H9 (cell line): ENCODE measurements at regions not wholly inside any gene's neighbourhood (a gene's known extent, or its start where the extent isn't known, plus 50 kb on each side); places are given as distances from the start of the nearest gene placed in this dataset.

Experiments
- DNase-seq: peaks from one replicate; pipeline ENCODE4 v3.0.0-alpha.2; 2017
- H2AFZ ChIP-seq: one replicate; pipeline ENCODE4 v1.6.1; 2013; ENCODE audit warnings: mild to moderate bottlenecking, low read length, control low read depth, moderate library complexity
- H2AK5ac ChIP-seq: 2 replicates; pipeline ENCODE4 v1.6.1; 2013; ENCODE audit warnings: low read length, control low read depth, mixed read lengths; ENCODE audit not compliant: insufficient read length
- H2BK120ac ChIP-seq: one replicate; pipeline ENCODE4 v1.6.1; 2013; ENCODE audit warnings: low read depth, mild to moderate bottlenecking, low read length, control low read depth, inconsistent platforms; ENCODE audit not compliant: poor library complexity, severe bottlenecking
- H2BK12ac ChIP-seq: 2 replicates; pipeline ENCODE4 v1.6.1; 2013; ENCODE audit warnings: low read length, control low read depth, mixed read lengths, low read depth; ENCODE audit not compliant: insufficient read length
- H2BK15ac ChIP-seq: 2 replicates; pipeline ENCODE4 v1.6.1; 2013; ENCODE audit warnings: low read depth, low read length, control low read depth
- H2BK20ac ChIP-seq: one replicate; pipeline ENCODE4 v1.6.1; 2013; ENCODE audit warnings: low read depth, mild to moderate bottlenecking, low read length, control low read depth, inconsistent platforms; ENCODE audit not compliant: poor library complexity, severe bottlenecking
- H2BK5ac ChIP-seq: 2 replicates; pipeline ENCODE4 v1.6.1; 2013; ENCODE audit warnings: low read length, control low read depth, mixed read lengths; ENCODE audit not compliant: insufficient read length
- H3K14ac ChIP-seq: 2 replicates; pipeline ENCODE4 v1.6.1; 2013; ENCODE audit warnings: low read length, control low read depth; ENCODE audit not compliant: insufficient read depth
- H3K18ac ChIP-seq: 2 replicates; pipeline ENCODE4 v1.6.1; 2013; ENCODE audit warnings: low read depth, mild to moderate bottlenecking, mixed read lengths, low read length, control low read depth; ENCODE audit not compliant: insufficient read length
- H3K23ac ChIP-seq: 2 replicates; pipeline ENCODE4 v1.6.1; 2013; ENCODE audit warnings: low read length, control low read depth, mixed read lengths, low read depth; ENCODE audit not compliant: insufficient read length
- H3K23me2 ChIP-seq: 2 replicates; pipeline ENCODE4 v1.6.1; 2013; ENCODE audit warnings: low read depth, mild to moderate bottlenecking, mixed read lengths, low read length, control low read depth; ENCODE audit not compliant: insufficient read length, poor library complexity, severe bottlenecking
- H3K27ac ChIP-seq: 2 replicates; pipeline ENCODE4 v1.5.1; 2013; ENCODE audit warnings: low read length, control low read depth, mixed read lengths, low read depth; ENCODE audit not compliant: insufficient read length
- H3K27me3 ChIP-seq: 2 replicates; pipeline ENCODE4 v1.6.1; 2013; ENCODE audit warnings: low read length, control low read depth, inconsistent platforms; ENCODE audit not compliant: insufficient read depth
- H3K4ac ChIP-seq: 2 replicates; pipeline ENCODE4 v1.6.1; 2013; ENCODE audit warnings: low read depth, mild to moderate bottlenecking, control low read depth, inconsistent platforms, low read length, moderate library complexity
- H3K4me1 ChIP-seq: 2 replicates; pipeline ENCODE4 v1.6.1; 2013; ENCODE audit warnings: low read length, control low read depth, inconsistent platforms; ENCODE audit not compliant: insufficient read depth
- H3K4me2 ChIP-seq: 2 replicates; pipeline ENCODE4 v1.6.1; 2013; ENCODE audit warnings: low read length, control low read depth, mixed read lengths; ENCODE audit not compliant: insufficient read length, insufficient read depth
- H3K56ac ChIP-seq: 2 replicates; pipeline ENCODE4 v1.6.1; 2013; ENCODE audit warnings: low read depth, mild to moderate bottlenecking, mixed read lengths, low read length, control low read depth; ENCODE audit not compliant: insufficient read length
- H3K79me1 ChIP-seq: 2 replicates; pipeline ENCODE4 v1.6.1; 2013; ENCODE audit warnings: low read depth, mild to moderate bottlenecking, moderate library complexity, low read length, control low read depth, inconsistent platforms; ENCODE audit not compliant: insufficient read depth, poor library complexity, severe bottlenecking
- H3K79me2 ChIP-seq: 2 replicates; pipeline ENCODE4 v1.6.1; 2013; ENCODE audit warnings: low read length, control low read depth, inconsistent platforms; ENCODE audit not compliant: insufficient read depth
- H3K9ac ChIP-seq: 2 replicates; pipeline ENCODE4 v1.6.1; 2013; ENCODE audit warnings: low read length, control low read depth, mixed read lengths; ENCODE audit not compliant: insufficient read length; ENCODE audit errors: extremely low read depth
- H3K9me3 ChIP-seq: one replicate; pipeline ENCODE4 v1.6.1; 2013; ENCODE audit warnings: low read depth, low read length, inconsistent platforms; ENCODE audit not compliant: control insufficient read depth
- H3T11ph ChIP-seq: one replicate; pipeline ENCODE4 v1.6.1; 2013; ENCODE audit warnings: mild to moderate bottlenecking, low read length, control low read depth, inconsistent platforms
- H4K20me1 ChIP-seq: one replicate; pipeline ENCODE4 v1.6.1; 2013; ENCODE audit not compliant: control insufficient read depth, insufficient read length, insufficient read depth
- H4K5ac ChIP-seq: 2 replicates; pipeline ENCODE4 v1.6.1; 2013; ENCODE audit warnings: low read depth, mild to moderate bottlenecking, mixed read lengths, low read length, control low read depth; ENCODE audit not compliant: insufficient read length
- H4K8ac ChIP-seq: replicated peaks from 2 replicates; pipeline ENCODE4 v1.6.1; 2013; ENCODE audit warnings: low read length, control low read depth, mixed read lengths, low read depth; ENCODE audit not compliant: insufficient read length
- H4K91ac ChIP-seq: 2 replicates; pipeline ENCODE4 v1.6.1; 2013; ENCODE audit warnings: low read depth, mild to moderate bottlenecking, moderate library complexity, mixed read lengths, low read length, control low read depth; ENCODE audit not compliant: insufficient read length
- H3K27ac Mint-ChIP-seq, 3 experiments: 2 replicates in 2 of 3; 3 replicates in 1 of 3; pipeline ENCODE4 v1.8.0; 2020 to 2021; ENCODE audit warnings: mixed read lengths in 3 of 3, mild to moderate bottlenecking in 1 of 3, moderate library complexity in 1 of 3
- H3K27me3 Mint-ChIP-seq: 2 replicates; pipeline ENCODE4 v1.8.0; 2021; ENCODE audit warnings: low read depth, mild to moderate bottlenecking, moderate library complexity, mixed read lengths
- H3K36me3 Mint-ChIP-seq, 3 experiments: 2 replicates in 2 of 3; 3 replicates in 1 of 3; pipeline ENCODE4 v1.8.0; 2020 to 2021; ENCODE audit warnings: low read depth in 3 of 3, mixed read lengths in 3 of 3; ENCODE audit not compliant: insufficient read depth in 1 of 3
- H3K4me1 Mint-ChIP-seq, 2 experiments: 2 replicates each; pipeline ENCODE4 v1.8.0; 2020; ENCODE audit warnings: mixed read lengths in 2 of 2
- H3K4me3 Mint-ChIP-seq, 2 experiments: 2 replicates in 1 of 2; 3 replicates in 1 of 2; pipeline ENCODE4 v1.8.0; 2020 to 2021; ENCODE audit warnings: mild to moderate bottlenecking in 2 of 2, mixed read lengths in 2 of 2, moderate library complexity in 1 of 2
- H3K9me3 Mint-ChIP-seq, 2 experiments: 2 replicates in 1 of 2; 3 replicates in 1 of 2; pipeline ENCODE4 v1.8.0; 2020; ENCODE audit warnings: mild to moderate bottlenecking in 2 of 2, mixed read lengths in 2 of 2, moderate library complexity in 1 of 2
- WGBS: extraction: QIAGEN DNeasy Blood & Tissue Kit; methylation state at CpG from one replicate; pipeline ENCODE4 v1.1.7; 2013; ENCODE audit warnings: missing lambda C conversion rate, low lambda C conversion rate, mixed read lengths; ENCODE audit not compliant: insufficient read length; ENCODE audit errors: extremely low coverage; 5-methylcytosine and 5-hydroxymethylcytosine counted together
- TF ChIP-seq, protein P1 (sequence below): fragments of 200-600 bp; sonication (generic); conservative IDR thresholded peaks from 3 replicates; pipeline ENCODE4 v1.8.0; 2021; ENCODE audit warnings: antibody characterized with exemption, mild to moderate bottlenecking

DNA sequence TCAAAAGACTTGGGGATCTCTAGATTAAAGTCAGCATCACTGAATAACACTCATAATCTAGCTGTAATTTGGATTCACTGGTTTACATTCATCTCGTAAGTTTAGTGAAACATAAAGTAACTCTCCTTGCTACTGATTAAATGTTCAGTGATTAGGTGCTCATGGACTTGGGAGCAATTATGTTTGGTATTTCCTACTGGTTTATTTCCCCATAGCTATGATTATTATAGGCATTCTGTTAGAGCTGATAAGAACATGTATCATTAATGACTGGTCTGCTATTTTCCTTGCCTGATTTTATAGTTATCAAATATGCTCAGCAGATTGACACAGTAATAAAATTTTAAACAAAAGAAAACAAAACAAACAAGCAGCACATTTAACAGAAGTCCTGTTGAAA lies 334.7 kb upstream of the SLC8A1 start:
- H3K9ac ChIP-seq = no peak overlapping the region
- H3K4ac ChIP-seq = no peak overlapping the region
- H2BK20ac ChIP-seq = no peak overlapping the region
- no peak overlapping the region for H3T11ph ChIP-seq
- no peaks in the 10 kb centered on the region for H4K20me1 ChIP-seq
- Mint-ChIP-seq H3K27me3 (no peaks in the 10 kb centered on the region), H3K4me1 (no peaks in the 10 kb centered on the region), H3K27ac (no peak overlapping the region), H3K36me3 (no peaks in the 10 kb centered on the region), H3K4me3 (no peak overlapping the region), H3K9me3 (no peaks in the 10 kb centered on the region)
- no peak overlapping the region for H3K56ac ChIP-seq
- no peaks in the 10 kb centered on the region for H3K9me3 ChIP-seq
- no peak overlapping the region for H3K23ac ChIP-seq
- no peak overlapping the region for H4K8ac ChIP-seq
- no peak overlapping the region for H3K27ac ChIP-seq
- no peak overlapping the region for H3K4me2 ChIP-seq
- no peak overlapping the region for H4K5ac ChIP-seq
- no peak overlapping the region for H4K91ac ChIP-seq
- no peak overlapping the region for H3K14ac ChIP-seq
- no peak overlapping the region for H2BK5ac ChIP-seq
- no peak for DNase-seq
- no peak overlapping the region for H3K18ac ChIP-seq
- H2AK5ac ChIP-seq = no peak overlapping the region
- no CpG with 5 or more reads among the region's 1 CpG for WGBS
- H3K79me2 ChIP-seq = no peaks in the 10 kb centered on the region
- TF ChIP-seq, protein P1, sequence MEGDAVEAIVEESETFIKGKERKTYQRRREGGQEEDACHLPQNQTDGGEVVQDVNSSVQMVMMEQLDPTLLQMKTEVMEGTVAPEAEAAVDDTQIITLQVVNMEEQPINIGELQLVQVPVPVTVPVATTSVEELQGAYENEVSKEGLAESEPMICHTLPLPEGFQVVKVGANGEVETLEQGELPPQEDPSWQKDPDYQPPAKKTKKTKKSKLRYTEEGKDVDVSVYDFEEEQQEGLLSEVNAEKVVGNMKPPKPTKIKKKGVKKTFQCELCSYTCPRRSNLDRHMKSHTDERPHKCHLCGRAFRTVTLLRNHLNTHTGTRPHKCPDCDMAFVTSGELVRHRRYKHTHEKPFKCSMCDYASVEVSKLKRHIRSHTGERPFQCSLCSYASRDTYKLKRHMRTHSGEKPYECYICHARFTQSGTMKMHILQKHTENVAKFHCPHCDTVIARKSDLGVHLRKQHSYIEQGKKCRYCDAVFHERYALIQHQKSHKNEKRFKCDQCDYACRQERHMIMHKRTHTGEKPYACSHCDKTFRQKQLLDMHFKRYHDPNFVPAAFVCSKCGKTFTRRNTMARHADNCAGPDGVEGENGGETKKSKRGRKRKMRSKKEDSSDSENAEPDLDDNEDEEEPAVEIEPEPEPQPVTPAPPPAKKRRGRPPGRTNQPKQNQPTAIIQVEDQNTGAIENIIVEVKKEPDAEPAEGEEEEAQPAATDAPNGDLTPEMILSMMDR = no peak
- no peak overlapping the region for H2BK15ac ChIP-seq
- H2BK120ac ChIP-seq = no peak overlapping the region
- no peak overlapping the region for H2AFZ ChIP-seq
- H3K4me1 ChIP-seq = no peaks in the 10 kb centered on the region
- no peaks in the 10 kb centered on the region for H3K23me2 ChIP-seq
- H3K27me3 ChIP-seq = no peaks in the 10 kb centered on the region
- no peak overlapping the region for H2BK12ac ChIP-seq
- H3K79me1 ChIP-seq = no peaks in the 10 kb centered on the region
